ENCODE measurements at regions not wholly inside any gene's neighbourhood (a gene's known extent, or its start where the extent isn't known, plus 50 kb on each side); places are given as distances from the start of the nearest gene placed in this dataset.
A peak's percentile ranks its signal among the peaks of the same experiment; 100 is the strongest.

DNA sequence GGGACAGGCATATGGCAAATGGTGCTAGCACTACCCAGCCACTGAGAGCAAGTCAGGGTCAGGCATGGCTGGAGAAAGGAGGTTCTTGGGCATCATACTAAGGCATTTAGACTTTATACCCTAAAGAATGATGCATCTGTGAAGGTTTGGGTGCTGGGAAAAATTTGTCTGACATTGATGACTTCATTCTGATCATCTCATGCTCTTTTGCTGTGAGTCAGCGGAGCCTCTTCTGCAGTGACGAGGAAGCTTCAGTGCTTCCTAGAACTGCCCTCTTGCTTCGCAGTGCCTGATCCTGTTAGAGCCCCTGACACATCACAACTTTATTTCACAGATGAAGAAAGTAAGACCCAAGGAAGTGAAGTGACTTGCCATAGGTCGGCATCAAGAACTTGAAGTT lies 266.6 kb upstream of the GAS1 start:
- no peak for DNase-seq (ENCODE audit: extremely low read depth in 1 of 11, low read depth in 9 of 11, low spot score in 4 of 11)

DNA sequence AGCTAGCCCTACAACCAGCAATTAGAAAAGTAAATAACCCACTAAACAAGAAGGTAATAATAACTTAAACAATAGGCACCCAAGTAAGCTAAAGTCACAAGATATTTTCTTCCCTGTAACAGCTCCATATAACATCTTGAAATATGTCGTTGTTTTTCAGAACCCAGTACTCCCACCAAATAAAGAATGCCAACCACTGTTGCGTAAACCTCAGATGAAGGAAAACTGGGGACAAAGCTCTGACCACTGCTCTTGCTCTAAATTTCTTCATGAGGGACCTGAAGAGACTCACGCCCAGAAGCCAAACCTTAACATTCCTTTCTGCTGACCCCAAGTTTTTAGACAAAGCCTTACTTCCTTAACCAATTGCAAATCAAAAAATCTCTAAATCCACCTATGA lies 267.7 kb upstream of the GAS1 start:
- no peak for DNase-seq (ENCODE audit: extremely low read depth in 1 of 11, low read depth in 9 of 11, low spot score in 4 of 11)

GRCh38 chr9:87216036-87216435 lies 268.7 kb upstream of the GAS1 start:
- no peak for DNase-seq (ENCODE audit: extremely low read depth in 1 of 11, low read depth in 9 of 11, low spot score in 4 of 11)

- no peak for DNase-seq (ENCODE audit: extremely low read depth in 1 of 11, low read depth in 9 of 11, low spot score in 4 of 11)
These were observed 269.7 kb upstream of the GAS1 start for GRCh38 chr9:87216897-87217455.

GRCh38 chr9:87223392-87224246 lies 274.0 kb upstream of the DAPK1 start:
- peak in 6 of 11 donors; percentile 29 to 58 (median 36) for DNase-seq (ENCODE audit: extremely low read depth in 1 of 11, low read depth in 9 of 11, low spot score in 4 of 11)

DNA sequence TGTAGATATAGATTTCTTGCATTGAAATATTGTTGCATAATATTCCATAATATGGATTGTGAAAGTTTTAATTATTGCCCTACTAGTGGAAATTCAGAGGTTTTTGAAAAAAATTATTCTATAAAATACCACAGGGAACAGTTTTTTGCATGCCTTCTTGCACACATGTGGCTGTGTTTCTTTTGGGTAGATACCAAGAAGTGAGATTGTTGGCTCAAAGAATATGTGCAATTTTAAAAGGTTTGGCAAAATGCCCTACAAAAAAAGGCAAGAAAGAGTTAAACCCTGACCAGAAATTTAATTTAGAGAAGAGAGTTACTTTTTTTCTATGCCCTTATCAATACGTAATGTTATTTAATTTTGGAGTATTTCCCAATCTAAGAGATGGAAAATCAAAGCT lies 270.8 kb upstream of the DAPK1 start:
- DNase-seq (ENCODE audit: extremely low read depth in 1 of 11, low read depth in 9 of 11, low spot score in 4 of 11), result no peak

- DNase-seq (ENCODE audit: extremely low read depth in 1 of 11, low read depth in 9 of 11, low spot score in 4 of 11), result no peak
These were observed 270.2 kb upstream of the DAPK1 start for GRCh38 chr9:87227456-87227855.

GRCh38 chr9:87229108-87229507 lies 268.6 kb upstream of the DAPK1 start:
- DNase-seq (ENCODE audit: extremely low read depth in 1 of 11, low read depth in 9 of 11, low spot score in 4 of 11), result no peak

- DNase-seq (ENCODE audit: extremely low read depth in 1 of 11, low read depth in 9 of 11, low spot score in 4 of 11), result no peak
These were observed 264.2 kb upstream of the DAPK1 start for GRCh38 chr9:87233431-87233830.

DNA sequence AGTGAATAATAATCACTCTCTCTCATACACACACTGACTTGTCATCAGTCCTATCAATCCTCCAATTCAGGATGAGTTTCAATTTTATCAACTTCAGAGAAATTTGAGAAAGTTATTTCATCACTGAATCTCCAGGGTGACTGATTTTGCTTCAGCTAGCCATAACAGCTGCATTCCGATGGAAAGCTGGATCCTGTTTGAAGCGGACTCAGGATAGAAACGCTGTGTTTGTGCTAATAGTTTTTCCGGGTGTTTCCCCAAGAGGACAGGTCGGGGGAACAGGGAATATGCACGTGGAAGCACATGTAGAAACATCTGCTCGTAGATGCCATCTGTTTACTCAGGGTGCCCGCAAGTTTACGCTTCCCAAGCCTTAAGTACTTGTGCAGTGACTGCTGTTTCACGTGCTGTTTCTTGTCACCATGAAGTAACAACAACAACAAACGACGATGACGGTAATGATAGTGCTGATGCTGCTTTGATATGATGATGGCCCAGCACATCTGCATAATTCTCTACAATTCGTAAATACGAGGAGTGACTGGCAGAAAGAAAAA lies 263.7 kb upstream of the DAPK1 start:
- DNase-seq (ENCODE audit: extremely low read depth in 1 of 11, low read depth in 9 of 11, low spot score in 4 of 11), result no peak

GRCh38 chr9:87234854-87235253 lies 262.8 kb upstream of the DAPK1 start:
- DNase-seq (ENCODE audit: extremely low read depth in 1 of 11, low read depth in 9 of 11, low spot score in 4 of 11), result no peak

GRCh38 chr9:87236546-87236945 lies 261.1 kb upstream of the DAPK1 start:
- no peak for DNase-seq (ENCODE audit: extremely low read depth in 1 of 11, low read depth in 9 of 11, low spot score in 4 of 11)

DNA sequence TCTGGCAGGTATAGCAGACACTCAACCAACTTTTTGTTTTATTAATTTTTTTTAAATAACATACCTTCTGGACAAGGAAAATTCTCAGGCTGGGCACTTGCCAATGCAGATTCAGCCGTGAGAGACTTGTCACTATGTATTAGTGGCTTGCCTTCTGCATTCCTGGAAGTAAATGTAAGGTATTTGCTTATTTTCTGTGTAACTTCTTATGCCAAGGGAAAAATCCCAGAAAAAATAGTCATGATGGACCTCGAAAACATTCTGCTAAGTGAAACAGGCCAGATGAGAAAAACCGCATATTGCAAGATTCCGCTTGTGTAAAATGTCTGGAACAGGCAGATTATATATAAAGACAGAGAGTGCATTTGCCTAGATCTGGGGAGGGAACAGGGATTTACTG lies 260.3 kb upstream of the DAPK1 start:
- no peak for DNase-seq (ENCODE audit: extremely low read depth in 1 of 11, low read depth in 9 of 11, low spot score in 4 of 11)

- peak in 2 of 11 donors; percentile 14 to 22 for DNase-seq (ENCODE audit: extremely low read depth in 1 of 11, low read depth in 9 of 11, low spot score in 4 of 11)
These were observed 259.1 kb upstream of the DAPK1 start for GRCh38 chr9:87238545-87238944.

DNA sequence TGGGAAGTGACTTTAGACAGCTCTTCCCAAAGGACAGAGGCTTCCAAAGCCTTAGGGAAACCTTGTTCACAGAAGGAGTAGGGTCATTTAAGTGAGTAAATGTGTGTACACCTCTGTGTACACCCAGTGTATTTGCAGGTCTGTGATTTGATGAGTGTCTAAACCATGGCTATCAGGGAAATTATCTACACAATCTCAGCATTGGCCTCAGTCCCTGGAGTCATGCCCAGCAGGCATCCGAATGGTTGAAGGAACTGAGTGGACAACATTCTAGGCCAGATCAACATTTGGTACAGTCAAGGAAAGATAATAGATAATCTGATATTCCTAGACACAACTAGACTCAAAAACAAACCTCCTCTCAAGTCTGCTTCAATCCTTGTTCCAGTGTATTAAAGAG lies 258.4 kb upstream of the DAPK1 start:
- DNase-seq (ENCODE audit: extremely low read depth in 1 of 11, low read depth in 9 of 11, low spot score in 4 of 11), result no peak

- DNase-seq (ENCODE audit: extremely low read depth in 1 of 11, low read depth in 9 of 11, low spot score in 4 of 11), result no peak
These were observed 254.1 kb upstream of the DAPK1 start for GRCh38 chr9:87243602-87244001.

GRCh38 chr9:87245271-87245670 lies 252.4 kb upstream of the DAPK1 start:
- DNase-seq (ENCODE audit: extremely low read depth in 1 of 11, low read depth in 9 of 11, low spot score in 4 of 11), result no peak

- no peak for DNase-seq (ENCODE audit: extremely low read depth in 1 of 11, low read depth in 9 of 11, low spot score in 4 of 11)
These were observed 250.6 kb upstream of the DAPK1 start for GRCh38 chr9:87247097-87247496.

DNA sequence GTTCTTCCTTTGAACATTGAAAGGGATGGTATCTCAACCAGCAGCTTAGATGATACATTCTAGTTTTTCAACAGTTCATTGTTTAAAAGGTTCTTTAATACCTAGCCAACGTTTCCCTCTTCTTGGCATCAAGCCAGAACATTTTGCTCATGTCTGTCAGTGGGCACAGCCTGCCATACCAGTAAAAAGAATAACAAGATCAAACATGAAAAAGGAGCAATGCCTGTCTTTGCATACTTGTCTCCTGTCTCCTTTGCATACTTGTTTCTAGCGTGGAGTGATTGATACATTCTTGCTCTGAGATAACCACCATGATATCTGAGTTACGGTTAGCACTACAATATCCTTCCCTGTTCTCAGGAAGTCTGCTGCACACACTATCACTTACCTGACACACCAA lies 248.6 kb upstream of the DAPK1 start:
- no peak for DNase-seq (ENCODE audit: extremely low read depth in 1 of 11, low read depth in 9 of 11, low spot score in 4 of 11)

DNA sequence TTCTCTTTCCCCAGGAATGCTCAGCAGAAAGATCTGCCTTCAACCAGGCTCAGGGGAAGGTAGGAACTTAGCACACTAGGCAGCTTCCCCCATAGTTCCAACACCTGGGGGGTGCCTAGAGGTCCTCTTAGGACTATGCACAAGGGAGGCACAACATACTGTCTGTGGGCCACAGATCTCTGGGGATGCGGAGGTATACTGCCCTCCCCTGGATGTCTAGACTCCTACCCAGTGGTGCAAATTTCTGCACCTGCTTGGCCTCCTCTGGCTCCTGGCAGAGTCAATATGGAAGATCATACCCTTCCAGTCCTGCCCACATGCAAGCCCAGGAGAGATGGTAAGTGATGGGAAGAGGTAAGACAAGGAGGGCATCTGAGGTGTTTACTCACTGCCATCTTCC lies 247.5 kb upstream of the DAPK1 start:
- DNase-seq (ENCODE audit: extremely low read depth in 1 of 11, low read depth in 9 of 11, low spot score in 4 of 11), result no peak

Measured in renal cortex interstitium (tissue), 11 donors.